ENCODE measurements at regions not wholly inside any gene's neighbourhood (a gene's known extent, or its start where the extent isn't known, plus 50 kb on each side); places are given as distances from the start of the nearest gene placed in this dataset.

DNA sequence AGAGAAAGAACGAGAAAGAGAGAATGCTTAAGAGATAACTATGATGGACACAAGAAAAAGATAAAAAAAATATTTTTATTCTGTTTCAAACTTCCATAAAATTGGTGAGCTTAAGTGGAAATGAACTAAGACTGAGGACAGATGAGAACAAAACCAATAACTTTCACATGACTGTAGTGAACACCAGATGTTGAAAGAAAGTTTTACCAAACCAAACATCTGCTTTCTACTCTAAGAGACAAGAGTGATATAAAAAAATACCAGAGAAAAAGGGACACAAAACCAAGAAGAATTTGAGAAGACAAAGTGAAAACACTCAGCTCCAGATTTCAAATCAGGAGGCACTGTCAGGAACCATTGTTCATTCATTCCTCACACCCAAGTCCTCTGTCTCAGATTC lies 147.9 kb downstream of the IMPG2 start:
- no peak for DNase-seq (ENCODE audit: low read depth, low spot score)
- POLR2A ChIA-PET: no interaction called here
- H3K4me3 ChIP-seq (replicated peaks in 1 of 3; ENCODE audit: insufficient read depth in 1 of 3, low read depth in 1 of 3, low read length in 3 of 3): no peak overlapping the region

GRCh38 chr3:101171681-101172191 lies 148.6 kb downstream of the IMPG2 start:
- DNase-seq (ENCODE audit: low read depth, low spot score) (no peak), FAIRE-seq (no peak)
- Histone ChIP-seq H3K4me2 (ENCODE audit: insufficient read depth, low read length) (no peak overlapping the region), H3K4me1 (ENCODE audit: control insufficient read depth, extremely low read depth, insufficient read depth, low read length) (no peaks in the 10 kb centered on the region), H3K9ac (replicated peaks; ENCODE audit: extremely low read depth, insufficient read depth, low read length) (no peak overlapping the region), H2AFZ (ENCODE audit: low read depth, low read length) (no peak overlapping the region), H3K27me3 (ENCODE audit: control insufficient read depth in 2 of 2, insufficient read depth in 2 of 2, low read length in 2 of 2) (no peaks in the 10 kb centered on the region), H3K36me3 (ENCODE audit: control insufficient read depth in 2 of 2, extremely low read depth in 1 of 2, insufficient read depth in 2 of 2, low read length in 2 of 2) (no peaks in the 10 kb centered on the region), H3K9me1 (replicated peaks; ENCODE audit: control insufficient read depth, extremely low read depth, insufficient read depth, low read length) (no peaks in the 10 kb centered on the region), H3K9me3 (replicated peaks; ENCODE audit: control insufficient read depth, insufficient read depth, low read length) (no peaks in the 10 kb centered on the region), H3K79me2 (ENCODE audit: control insufficient read depth, insufficient read depth, low read length) (no peaks in the 10 kb centered on the region), H4K20me1 (replicated peaks; ENCODE audit: control insufficient read depth, extremely low read depth, insufficient read depth, low read length) (no peaks in the 10 kb centered on the region), H3K27ac (ENCODE audit: insufficient read depth, low read depth, low read length) (no peak overlapping the region), H3K4me3 (replicated peaks in 1 of 3; ENCODE audit: insufficient read depth in 1 of 3, low read depth in 1 of 3, low read length in 3 of 3) (no peak overlapping the region)
- POLR2A ChIA-PET: no interaction called here
- BruUV-seq (replicated peaks): no TSS peak
- CTCF ChIA-PET: no interaction called here
- no peak for TF ChIP-seq MAX (IDR thresholded peaks at IDR 0.05; ENCODE audit: insufficient read depth, insufficient read length)
- no peak for TF ChIP-seq MYC (IDR thresholded peaks at IDR 0.05; ENCODE audit: low read depth, low read length)
- no peak for TF ChIP-seq JUN (IDR thresholded peaks at IDR 0.05; ENCODE audit: borderline replicate concordance, insufficient read depth, insufficient read length, low read depth)
- TF ChIP-seq GATA2 (IDR thresholded peaks at IDR 0.05; ENCODE audit: insufficient read depth, insufficient read length, low read depth, low read length): no peak
- no peak for TF ChIP-seq EZH2 (IDR thresholded peaks at IDR 0.05; ENCODE audit: borderline replicate concordance, low read depth, low read length, severe bottlenecking)
- TF ChIP-seq POLR2AphosphoS5 (IDR thresholded peaks at IDR 0.05; ENCODE audit: insufficient read depth, low read depth, low read length): no peak
- TF ChIP-seq FOS (IDR thresholded peaks at IDR 0.05; ENCODE audit: borderline replicate concordance, insufficient read depth, low read length): no peak
- TF ChIP-seq CTCF (IDR thresholded peaks at IDR 0.05; ENCODE audit: extremely low read depth in 1 of 2, insufficient read depth in 1 of 2, low read depth in 1 of 2, low read length in 2 of 2): no peak
- no peak for TF ChIP-seq POLR2A (IDR thresholded peaks at IDR 0.05; ENCODE audit: low read depth, low read length)
- dilution Hi-C loops (cut with MboI; ENCODE audit: extremely low pct_ligation_motif_present, low sequenced_read_pairs): no loop called here
- intact Hi-C loops (cut with micrococcal nuclease): no loop called here

More for the DNA sequence above, 147.9 kb downstream of the IMPG2 start:
- no peaks in the 10 kb centered on the region for H3K4me1 ChIP-seq (ENCODE audit: control insufficient read depth, extremely low read depth, insufficient read depth, low read length)
- BruUV-seq (replicated peaks): no TSS peak
- no peak overlapping the region for H3K27ac ChIP-seq (ENCODE audit: insufficient read depth, low read depth, low read length)
- H4K20me1 ChIP-seq (replicated peaks; ENCODE audit: control insufficient read depth, extremely low read depth, insufficient read depth, low read length): no peaks in the 10 kb centered on the region
- intact Hi-C loops (cut with micrococcal nuclease): no loop called here
- H2AFZ ChIP-seq (ENCODE audit: low read depth, low read length): no peak overlapping the region
- no peak for FAIRE-seq
- dilution Hi-C loops (cut with MboI; ENCODE audit: extremely low pct_ligation_motif_present, low sequenced_read_pairs): no loop called here
- H3K4me2 ChIP-seq (ENCODE audit: insufficient read depth, low read length): no peak overlapping the region
- no peaks in the 10 kb centered on the region for H3K36me3 ChIP-seq (ENCODE audit: control insufficient read depth in 2 of 2, extremely low read depth in 1 of 2, insufficient read depth in 2 of 2, low read length in 2 of 2)
- no peaks in the 10 kb centered on the region for H3K79me2 ChIP-seq (ENCODE audit: control insufficient read depth, insufficient read depth, low read length)
- no peak overlapping the region for H3K9ac ChIP-seq (replicated peaks; ENCODE audit: extremely low read depth, insufficient read depth, low read length)
- TF ChIP-seq MYC (IDR thresholded peaks at IDR 0.05; ENCODE audit: low read depth, low read length): no peak
- TF ChIP-seq FOS (IDR thresholded peaks at IDR 0.05; ENCODE audit: borderline replicate concordance, insufficient read depth, low read length): no peak
- TF ChIP-seq POLR2A (IDR thresholded peaks at IDR 0.05; ENCODE audit: low read depth, low read length): no peak
- TF ChIP-seq POLR2AphosphoS5 (IDR thresholded peaks at IDR 0.05; ENCODE audit: insufficient read depth, low read depth, low read length): no peak
- TF ChIP-seq MAX (IDR thresholded peaks at IDR 0.05; ENCODE audit: insufficient read depth, insufficient read length): no peak
- TF ChIP-seq JUN (IDR thresholded peaks at IDR 0.05; ENCODE audit: borderline replicate concordance, insufficient read depth, insufficient read length, low read depth): no peak
- no peaks in the 10 kb centered on the region for H3K9me3 ChIP-seq (replicated peaks; ENCODE audit: control insufficient read depth, insufficient read depth, low read length)
- CTCF ChIA-PET: no interaction called here
- no peaks in the 10 kb centered on the region for H3K9me1 ChIP-seq (replicated peaks; ENCODE audit: control insufficient read depth, extremely low read depth, insufficient read depth, low read length)
- H3K27me3 ChIP-seq (ENCODE audit: control insufficient read depth in 2 of 2, insufficient read depth in 2 of 2, low read length in 2 of 2): no peaks in the 10 kb centered on the region
